ENCODE measurements at regions not wholly inside any gene's neighbourhood (a gene's known extent, or its start where the extent isn't known, plus 50 kb on each side); places are given as distances from the start of the nearest gene placed in this dataset.

GRCh38 chr3:177322881-177323280 lies 125.6 kb upstream of the TBL1XR1 start:
- no peak overlapping the region for H3K4me3 ChIP-seq
- H3K4me1 ChIP-seq, result peaks cover 0 to 24% (median 12%) of the 10 kb centered on the region in 4 donors
- H3K36me3 ChIP-seq, result no peaks in the 10 kb centered on the region
- TF ChIP-seq CTCF (IDR thresholded peaks at IDR 0.05), result no peak
- intact Hi-C loops (cut with DNase I; ENCODE audit: low total_unique reads), result no loop called here
- H3K9me3 ChIP-seq, result no peaks in the 10 kb centered on the region
- no peaks in the 10 kb centered on the region for H3K27me3 ChIP-seq
- DNase-seq, result no peak
- H3K27ac ChIP-seq, result no peak overlapping the region

DNA sequence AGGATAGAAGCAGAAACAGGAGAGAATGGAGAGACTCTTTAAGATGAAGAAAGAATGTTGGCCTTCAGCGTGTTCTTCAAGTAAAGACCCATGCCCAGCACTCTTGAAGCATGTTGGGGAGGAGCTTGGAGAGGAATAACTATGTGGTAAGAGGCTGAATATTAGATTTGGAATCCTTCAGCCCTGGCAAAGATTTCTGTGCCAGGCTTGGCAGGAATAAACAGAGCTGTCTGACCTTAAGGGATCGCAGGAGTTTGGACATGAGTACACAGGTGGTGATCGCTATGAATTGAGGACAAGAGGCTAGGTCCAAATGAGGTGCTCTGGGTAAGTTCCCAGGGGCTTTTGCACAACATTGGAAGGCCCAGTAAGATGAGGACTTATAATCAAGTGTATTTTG lies 132.6 kb upstream of the TBL1XR1 start:
- Histone ChIP-seq H3K27me3 (no peaks in the 10 kb centered on the region), H3K4me3 (no peak overlapping the region), H3K4me1 (peaks cover 0 to 26% (median 10%) of the 10 kb centered on the region in 4 donors), H3K9me3 (no peaks in the 10 kb centered on the region), H3K36me3 (no peaks in the 10 kb centered on the region), H3K27ac (no peak overlapping the region)
- TF ChIP-seq CTCF (IDR thresholded peaks at IDR 0.05), result no peak
- DNase-seq, result no peak
- intact Hi-C loops (cut with DNase I; ENCODE audit: low total_unique reads), result no loop called here

- no peak for DNase-seq
- no peak for TF ChIP-seq CTCF (IDR thresholded peaks at IDR 0.05)
- no peak overlapping the region for H3K27ac ChIP-seq
- no peak overlapping the region for H3K4me3 ChIP-seq
- H3K36me3 ChIP-seq, result no peaks in the 10 kb centered on the region
- intact Hi-C loops (cut with DNase I; ENCODE audit: low total_unique reads), result no loop called here
- peaks cover 0 to 36% (median 17%) of the 10 kb centered on the region in 4 donors for H3K4me1 ChIP-seq
- H3K9me3 ChIP-seq, result no peaks in the 10 kb centered on the region
- H3K27me3 ChIP-seq, result no peaks in the 10 kb centered on the region
Observed at GRCh38 chr3:177330779-177331178, 133.5 kb upstream of the TBL1XR1 start.

- Histone ChIP-seq H3K4me3 (no peak overlapping the region), H3K27ac (no peak overlapping the region)
Observed at GRCh38 chr3:177331203-177331835, 134.0 kb upstream of the TBL1XR1 start.

DNA sequence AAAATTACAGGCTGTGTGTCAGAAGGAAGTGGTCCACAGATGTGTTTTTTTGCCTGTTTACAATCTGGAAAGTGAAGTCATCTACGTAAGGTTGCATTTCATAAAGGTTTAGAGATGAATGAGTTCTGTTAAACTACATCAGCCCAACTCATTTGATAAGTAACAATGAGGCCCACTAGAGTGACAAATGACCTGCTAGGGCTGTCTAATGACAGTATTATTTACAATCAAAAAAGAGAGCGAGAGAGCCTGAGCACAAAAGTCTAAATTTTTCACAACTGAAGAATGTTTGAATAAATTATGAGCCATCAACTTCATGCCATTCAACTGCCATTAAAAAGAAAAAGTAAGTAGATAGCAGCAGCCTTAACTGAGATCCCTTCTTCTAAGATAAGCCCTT lies 135.7 kb upstream of the TBL1XR1 start:
- no peak for TF ChIP-seq CTCF (IDR thresholded peaks at IDR 0.05)
- no peak overlapping the region for H3K27ac ChIP-seq
- peaks cover 0 to 57% (median 25%) of the 10 kb centered on the region in 4 donors for H3K4me1 ChIP-seq
- H3K27me3 ChIP-seq, result no peaks in the 10 kb centered on the region
- no peak overlapping the region for H3K4me3 ChIP-seq
- no peak for DNase-seq
- intact Hi-C loops (cut with DNase I; ENCODE audit: low total_unique reads), result no loop called here
- no peaks in the 10 kb centered on the region for H3K9me3 ChIP-seq
- H3K36me3 ChIP-seq, result no peaks in the 10 kb centered on the region

More at GRCh38 chr3:177331203-177331835, 134.0 kb upstream of the TBL1XR1 start:
- intact Hi-C loops (cut with DNase I; ENCODE audit: low total_unique reads), result no loop called here
- no peak for TF ChIP-seq CTCF (IDR thresholded peaks at IDR 0.05)
- Histone ChIP-seq H3K9me3 (no peaks in the 10 kb centered on the region), H3K4me1 (peaks cover 0 to 41% (median 21%) of the 10 kb centered on the region in 4 donors), H3K36me3 (no peaks in the 10 kb centered on the region), H3K27me3 (no peaks in the 10 kb centered on the region)
- DNase-seq, result no peak
